Nephron (organoid): ENCODE measurements at regions not wholly inside any gene's neighbourhood (a gene's known extent, or its start where the extent isn't known, plus 50 kb on each side); places are given as distances from the start of the nearest gene placed in this dataset.

Experiments
- H3K27ac Mint-ChIP-seq, 3 experiments: 2 replicates each; pipeline ENCODE4 v1.8.0; 2020; ENCODE audit warnings: mixed read lengths in 3 of 3, mild to moderate bottlenecking in 2 of 3, moderate library complexity in 1 of 3
- H3K27me3 Mint-ChIP-seq: 2 replicates; pipeline ENCODE4 v1.8.0; 2021; ENCODE audit warnings: low read depth, mild to moderate bottlenecking, moderate library complexity, mixed read lengths
- H3K36me3 Mint-ChIP-seq: 2 replicates; pipeline ENCODE4 v1.8.0; 2020; ENCODE audit warnings: low read depth, mixed read lengths
- H3K4me1 Mint-ChIP-seq: 2 replicates; pipeline ENCODE4 v1.8.0; 2020; ENCODE audit warnings: mixed read lengths
- H3K4me3 Mint-ChIP-seq, 3 experiments: 2 replicates each; pipeline ENCODE4 v1.8.0; 2020; ENCODE audit warnings: mild to moderate bottlenecking in 3 of 3, mixed read lengths in 3 of 3, moderate library complexity in 2 of 3
- H3K9me3 Mint-ChIP-seq: 2 replicates; pipeline ENCODE4 v1.8.0; 2020; ENCODE audit warnings: mixed read lengths
- CTCF ChIP-seq, 3 experiments: fragments of 200-600 bp; sonication (generic); IDR thresholded peaks; one replicate each; pipeline ENCODE4 v1.5.0; 2021; ENCODE audit warnings: antibody characterized with exemption in 3 of 3; ENCODE audit not compliant: unreplicated experiment in 3 of 3

DNA sequence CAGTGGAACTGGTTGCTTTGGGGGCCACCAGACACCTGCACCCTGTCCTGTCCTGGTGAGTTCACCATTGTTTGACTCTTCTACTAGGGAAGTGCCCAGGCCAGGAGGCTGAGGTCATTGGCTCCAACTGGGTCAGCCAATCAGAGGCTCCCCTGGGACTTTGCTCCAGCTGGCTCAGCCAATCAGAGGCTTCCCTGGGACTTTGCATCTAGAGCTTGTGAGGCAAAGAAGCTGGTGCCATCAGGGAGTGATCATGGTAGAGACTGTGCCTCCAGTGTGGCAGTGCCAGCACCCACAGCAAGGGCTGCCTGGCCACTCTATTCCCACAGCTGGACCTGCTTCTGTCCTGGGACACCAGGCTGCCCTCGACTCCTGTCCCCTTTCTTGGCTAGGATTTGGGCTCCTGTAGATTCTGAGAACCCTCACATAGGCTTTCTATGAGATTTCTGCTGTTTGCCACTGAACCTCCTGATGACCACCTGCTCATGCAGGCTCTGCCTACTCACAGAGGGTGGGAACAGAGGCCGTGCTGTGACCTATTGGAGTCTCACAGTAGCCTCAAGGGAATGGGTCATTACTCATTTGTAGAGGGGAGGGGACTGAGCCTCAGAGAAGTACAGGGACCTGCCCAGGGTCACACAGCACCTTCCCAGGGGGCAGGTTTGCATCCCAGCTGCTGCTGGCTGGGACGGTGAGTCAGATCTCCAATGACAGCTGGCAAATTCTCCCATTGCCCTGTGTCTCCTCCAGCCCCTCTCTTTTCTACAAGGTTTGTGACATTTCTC lies 59.2 kb upstream of the SHISAL1 start:
- Mint-ChIP-seq H3K27me3 (peaks cover 11% of the 10 kb centered on the region), H3K27ac (no peak overlapping the region), H3K36me3 (peaks cover 6% of the 10 kb centered on the region), H3K4me1 (peaks cover 9% of the 10 kb centered on the region), H3K9me3 (peaks cover 27% of the 10 kb centered on the region), H3K4me3 (no peak overlapping the region)
- TF ChIP-seq CTCF (IDR thresholded peaks at IDR 0.05; ENCODE audit: unreplicated experiment in 3 of 3), result no peak

DNA sequence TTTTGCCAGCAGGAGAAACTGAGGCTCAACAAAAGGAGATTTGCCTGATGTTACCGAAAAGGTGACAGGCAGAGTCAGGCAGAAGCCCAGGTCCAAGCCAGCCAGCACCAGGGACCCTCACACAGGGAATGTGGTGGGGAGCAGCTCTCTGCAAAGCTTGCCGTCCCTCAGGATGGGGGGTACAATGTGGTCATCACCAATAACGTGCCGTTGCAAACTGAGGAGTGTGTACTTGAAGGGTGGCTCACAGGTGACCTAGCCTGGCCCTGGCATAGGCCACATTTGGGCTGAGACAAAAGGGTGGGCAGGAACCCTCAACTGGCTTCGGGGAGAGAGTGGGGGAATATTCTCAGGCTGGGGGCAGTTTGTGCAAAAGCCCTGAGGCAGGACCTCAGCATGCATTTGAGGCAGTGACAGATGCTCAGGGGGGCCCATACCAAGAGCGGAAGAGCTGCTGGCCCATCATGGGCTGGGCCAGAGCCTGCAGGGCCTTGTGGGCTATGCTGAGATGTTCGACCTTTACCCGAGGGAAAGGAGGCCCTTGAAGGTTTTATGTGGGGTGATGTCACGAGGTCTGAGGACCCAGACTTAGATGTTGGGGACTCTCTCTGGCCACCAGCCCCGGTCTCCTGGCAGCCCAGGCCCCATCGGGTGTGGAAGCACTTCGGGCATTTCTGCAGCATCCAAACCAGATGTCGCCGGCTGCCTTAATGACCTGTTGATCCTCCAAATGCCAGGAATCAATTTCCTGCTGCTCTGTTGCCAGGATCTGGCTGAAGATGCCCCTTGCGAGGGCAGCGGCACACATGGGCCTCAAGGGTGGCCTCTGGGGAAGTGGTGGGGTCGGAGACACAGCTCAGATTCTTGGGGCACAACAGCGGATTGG lies 57.4 kb upstream of the SHISAL1 start:
- peak overlapping the region in 1 of 3 experiments; percentile 19 for H3K27ac Mint-ChIP-seq
- H3K4me3 Mint-ChIP-seq, result no peak overlapping the region
- H3K4me1 Mint-ChIP-seq, result peaks cover 27% of the 10 kb centered on the region
- TF ChIP-seq CTCF (IDR thresholded peaks at IDR 0.05; ENCODE audit: unreplicated experiment in 3 of 3), result no peak
- H3K9me3 Mint-ChIP-seq, result peaks cover 13% of the 10 kb centered on the region
- peaks cover 11% of the 10 kb centered on the region for H3K27me3 Mint-ChIP-seq
- H3K36me3 Mint-ChIP-seq, result peaks cover 2% of the 10 kb centered on the region

DNA sequence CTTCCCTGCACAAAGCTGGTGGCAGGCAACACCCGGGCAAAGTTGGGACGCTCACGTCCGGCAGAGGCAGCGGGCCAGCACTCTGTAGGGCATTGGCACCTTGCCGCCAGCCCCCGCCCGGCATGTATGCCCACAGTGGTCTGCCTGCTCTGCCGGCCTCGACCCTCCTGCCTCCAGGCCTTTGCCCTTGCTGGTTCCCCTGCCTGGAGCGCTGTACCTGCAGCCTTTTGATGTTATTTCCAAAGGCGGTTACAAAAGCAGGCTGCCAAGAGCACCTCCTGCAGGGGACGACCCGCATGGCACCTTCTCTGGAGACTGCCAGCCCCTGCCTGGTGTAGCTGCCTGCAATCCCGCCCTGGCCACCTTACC lies 56.5 kb upstream of the SHISAL1 start:
- peaks cover 8% of the 10 kb centered on the region for H3K27me3 Mint-ChIP-seq
- no peak for TF ChIP-seq CTCF (IDR thresholded peaks at IDR 0.05; ENCODE audit: unreplicated experiment in 3 of 3)
- H3K4me1 Mint-ChIP-seq, result peaks cover 35% of the 10 kb centered on the region
- peaks cover 4% of the 10 kb centered on the region for H3K9me3 Mint-ChIP-seq
- H3K4me3 Mint-ChIP-seq, result no peak overlapping the region
- H3K36me3 Mint-ChIP-seq, result no peaks in the 10 kb centered on the region
- H3K27ac Mint-ChIP-seq, result no peak overlapping the region

- peaks cover 39% of the 10 kb centered on the region for H3K4me1 Mint-ChIP-seq
- no peak overlapping the region for H3K27ac Mint-ChIP-seq
- H3K4me3 Mint-ChIP-seq, result no peak overlapping the region
- H3K9me3 Mint-ChIP-seq, result no peaks in the 10 kb centered on the region
- no peak for TF ChIP-seq CTCF (IDR thresholded peaks at IDR 0.05; ENCODE audit: unreplicated experiment in 3 of 3)
- peaks cover 8% of the 10 kb centered on the region for H3K27me3 Mint-ChIP-seq
- no peaks in the 10 kb centered on the region for H3K36me3 Mint-ChIP-seq
Measured at GRCh38 chr22:44368611-44369292, 56.0 kb upstream of the SHISAL1 start.

DNA sequence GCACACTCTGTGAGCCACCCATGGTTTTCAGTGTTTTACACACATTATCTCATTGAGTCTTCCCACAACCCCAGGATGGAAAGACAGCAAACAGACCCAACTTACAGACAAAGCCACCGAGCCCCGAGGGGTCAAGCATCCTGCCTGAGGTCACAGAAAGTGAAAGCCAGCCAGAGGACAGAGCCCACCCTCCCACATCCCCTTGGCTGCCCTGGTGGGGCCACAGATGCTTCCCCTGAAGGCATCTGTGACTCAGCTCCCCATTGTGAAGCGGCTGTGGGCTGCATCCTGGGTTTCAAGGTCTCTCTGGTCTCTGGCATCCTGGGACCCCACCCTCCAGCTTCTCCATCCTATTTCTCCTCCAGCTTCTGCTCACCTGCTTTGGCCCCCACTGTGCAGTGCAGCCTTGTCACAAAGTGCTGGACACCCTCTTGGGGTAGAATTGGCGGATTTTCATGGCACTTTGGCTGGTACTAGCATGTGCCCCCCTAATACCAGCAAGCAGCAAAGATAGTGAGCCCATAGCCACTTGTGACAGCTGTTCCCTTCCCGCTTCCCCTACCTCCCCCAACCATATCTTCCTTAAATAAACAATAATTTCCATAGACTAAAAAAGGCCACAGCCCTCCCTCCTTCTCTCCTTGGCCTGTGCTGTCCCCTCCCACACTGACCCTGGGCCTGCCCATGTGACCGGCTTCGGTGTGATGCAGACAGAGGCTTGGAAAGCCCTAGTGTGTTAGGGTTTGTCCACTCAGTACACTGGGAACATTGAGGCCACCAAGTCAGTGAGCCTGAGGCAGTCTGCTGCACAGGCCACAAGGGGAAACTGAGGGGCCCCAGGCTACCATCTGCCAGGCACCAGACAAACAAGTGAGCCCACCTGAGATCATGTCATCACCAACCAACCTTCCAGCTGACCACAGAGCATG lies 53.9 kb upstream of the SHISAL1 start:
- no peak for TF ChIP-seq CTCF (IDR thresholded peaks at IDR 0.05; ENCODE audit: unreplicated experiment in 3 of 3)
- Mint-ChIP-seq H3K36me3 (no peaks in the 10 kb centered on the region), H3K4me3 (no peak overlapping the region), H3K27ac (no peak overlapping the region), H3K27me3 (peaks cover 8% of the 10 kb centered on the region), H3K4me1 (peaks cover 39% of the 10 kb centered on the region), H3K9me3 (no peaks in the 10 kb centered on the region)
